ENCODE measurements at regions not wholly inside any gene's neighbourhood (a gene's known extent, or its start where the extent isn't known, plus 50 kb on each side); places are given as distances from the start of the nearest gene placed in this dataset.
"Not testable (repeated sequence)": the region's sequence is repeated elsewhere in the genome, so short reads cannot be mapped to it uniquely, and the experiment has no call there.

DNA sequence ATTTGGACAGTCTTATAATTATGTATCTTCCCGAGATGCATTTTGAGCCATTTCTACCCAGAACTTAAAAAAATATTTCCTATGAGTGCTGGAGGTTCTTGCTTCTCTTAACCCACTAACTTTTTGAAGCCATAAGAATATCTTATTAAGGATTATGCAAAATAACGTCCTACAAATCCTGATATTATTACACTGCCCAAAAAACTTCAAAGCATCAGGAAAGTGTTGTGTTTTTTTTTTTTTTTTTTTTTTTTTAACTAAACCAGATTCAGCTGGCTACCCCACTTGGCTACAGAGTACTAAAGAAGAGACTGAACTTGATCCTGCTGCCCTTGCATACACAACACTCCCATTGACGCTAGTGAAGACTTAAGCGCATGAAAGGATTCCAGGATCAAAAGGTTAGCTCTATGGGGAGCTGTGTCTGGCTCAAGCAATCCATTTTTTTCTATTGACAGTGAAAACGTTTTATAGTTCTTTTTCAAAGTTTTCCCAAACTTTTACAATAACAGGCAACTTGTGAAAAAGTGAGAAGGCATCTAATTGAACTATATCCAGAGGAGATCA is 141.4 kb downstream of the KCNRG start:
- no peak for DNase-seq

DNA sequence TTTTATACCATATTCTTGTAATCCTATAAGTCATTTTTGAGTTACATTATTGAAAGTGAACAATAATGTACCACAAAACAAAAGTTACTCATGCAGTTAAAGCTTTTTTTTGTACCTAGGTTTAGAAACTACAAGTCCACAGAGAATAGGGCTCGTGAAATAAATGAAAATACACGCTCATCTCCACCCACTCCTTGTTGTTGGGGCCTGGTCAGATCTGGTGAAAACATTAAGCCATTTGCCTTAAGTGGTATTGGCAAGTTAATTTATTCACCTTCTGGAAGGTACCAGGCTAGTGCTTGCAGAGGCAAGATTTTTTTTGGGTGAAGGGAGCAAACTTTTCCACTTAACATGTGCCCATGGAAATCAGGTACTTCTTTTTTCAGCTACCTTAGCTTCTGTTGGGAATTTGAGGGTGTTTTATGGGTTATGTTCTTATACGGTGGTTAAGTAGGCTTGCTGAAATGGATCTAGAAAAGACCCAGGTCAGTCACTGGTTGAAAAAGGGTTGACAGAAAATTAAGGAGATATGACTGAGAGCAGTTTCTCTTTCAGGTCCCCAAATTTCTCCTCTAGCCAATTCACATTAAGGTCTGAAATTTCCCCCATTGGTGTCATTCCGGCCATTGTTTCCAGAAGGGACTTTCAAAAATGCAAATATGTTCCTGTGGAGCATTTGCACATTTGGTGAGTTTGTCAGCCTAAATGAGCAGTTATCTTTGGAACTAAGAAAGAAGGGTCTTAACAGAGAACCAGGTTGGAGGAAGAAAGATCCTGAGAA is 143.3 kb downstream of the KCNRG start:
- no peak for DNase-seq

DNA sequence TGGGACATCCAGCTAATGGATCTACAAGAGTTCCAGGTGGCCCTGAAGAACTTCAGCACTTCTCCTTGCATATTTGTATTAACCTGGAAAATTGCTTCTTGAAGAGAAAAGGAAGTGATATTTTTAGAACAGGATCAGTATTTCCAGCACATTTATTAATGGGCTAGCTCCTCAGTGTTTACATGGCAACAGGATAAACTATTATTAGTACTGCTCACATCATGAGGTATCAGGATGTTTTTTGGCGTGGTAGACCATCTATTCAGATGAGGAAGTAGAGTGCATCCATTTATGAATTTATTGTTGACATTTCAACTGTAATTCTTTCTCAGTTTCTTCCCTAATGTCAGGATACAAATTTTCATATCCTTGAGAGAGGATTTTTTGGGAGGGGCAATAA is 144.4 kb downstream of the KCNRG start:
- no peak for DNase-seq

DNA sequence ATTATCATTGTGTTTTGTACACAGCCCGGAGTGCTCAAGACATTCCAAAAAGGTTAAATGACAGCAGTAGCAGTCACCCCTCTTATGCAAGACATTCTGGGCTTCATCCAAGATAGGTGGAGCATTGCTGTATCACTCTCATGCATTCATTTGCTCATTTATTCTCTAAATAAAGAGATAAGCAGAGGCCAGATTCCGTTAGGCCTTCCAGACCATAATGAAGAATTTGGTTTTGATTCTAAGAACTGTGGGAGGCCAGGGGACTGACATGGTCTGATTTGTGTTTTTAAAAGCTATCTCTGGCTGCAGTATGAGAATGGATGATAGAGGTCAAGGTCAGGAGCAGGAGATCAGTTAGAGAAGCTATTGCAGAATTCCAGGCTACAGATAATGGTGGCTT is 145.8 kb downstream of the KCNRG start:
- peak; percentile 20 for DNase-seq

DNA sequence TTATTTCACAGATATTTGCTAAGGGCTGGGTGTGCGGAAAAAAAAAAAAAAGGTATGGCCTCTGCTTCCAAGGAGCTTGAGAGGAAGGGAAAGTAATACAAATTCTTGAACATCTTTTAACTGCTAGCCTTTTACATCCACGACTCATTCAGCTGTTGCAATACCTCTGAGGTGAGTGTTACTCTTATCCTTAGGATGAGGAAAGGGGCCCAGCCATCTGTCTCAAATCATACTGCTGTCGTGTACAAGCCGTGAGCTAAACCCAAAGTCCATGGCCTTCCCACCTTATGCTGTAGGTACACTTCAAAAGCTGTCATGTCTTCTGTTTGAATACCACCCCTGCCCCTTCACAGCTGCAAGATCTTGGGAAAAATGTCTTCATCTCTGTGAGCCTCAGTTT is 146.8 kb downstream of the KCNRG start:
- peak; percentile 47 for DNase-seq

GRCh38 chr13:50162567-50162966 is 147.3 kb downstream of the KCNRG start:
- DNase-seq: no peak

DNA sequence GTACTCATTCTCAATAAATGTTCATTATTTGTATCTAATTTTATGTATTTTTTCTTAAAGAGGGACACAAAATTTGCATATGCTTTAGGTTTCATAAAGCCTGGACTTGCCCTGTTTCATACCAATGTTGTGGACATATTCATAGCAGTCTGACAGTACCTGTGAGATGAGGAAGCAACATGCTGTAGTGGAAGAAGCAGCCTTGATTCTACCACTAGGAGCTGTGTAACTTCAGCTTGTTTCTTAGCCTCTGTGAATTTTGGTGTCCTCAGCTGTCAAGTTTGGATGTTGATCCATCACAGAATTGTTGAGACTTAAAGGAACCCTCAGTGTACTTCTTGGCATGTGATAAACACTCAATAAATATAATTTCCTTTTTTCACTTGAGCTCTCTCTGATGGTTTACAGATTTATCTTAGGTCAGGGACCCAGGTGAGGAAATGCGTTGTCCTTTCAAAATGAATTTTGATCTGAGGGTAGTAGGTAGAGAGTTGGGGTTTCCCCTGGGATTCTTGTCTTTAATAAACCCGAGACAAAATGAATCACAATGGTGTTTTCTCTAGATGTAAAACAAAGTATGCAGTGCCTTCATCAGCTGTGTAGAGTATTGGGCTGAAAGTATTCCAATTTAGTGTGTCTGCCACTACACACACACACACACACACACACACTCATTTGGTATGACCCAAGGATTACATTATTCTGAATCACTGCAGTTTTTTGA is 152.1 kb downstream of the KCNRG start:
- DNase-seq: peak; percentile 7

- DNase-seq: no peak
These were observed 152.7 kb downstream of the KCNRG start for GRCh38 chr13:50167967-50168366.

GRCh38 chr13:50168786-50169185 is 153.5 kb downstream of the KCNRG start:
- no peak for DNase-seq

DNA sequence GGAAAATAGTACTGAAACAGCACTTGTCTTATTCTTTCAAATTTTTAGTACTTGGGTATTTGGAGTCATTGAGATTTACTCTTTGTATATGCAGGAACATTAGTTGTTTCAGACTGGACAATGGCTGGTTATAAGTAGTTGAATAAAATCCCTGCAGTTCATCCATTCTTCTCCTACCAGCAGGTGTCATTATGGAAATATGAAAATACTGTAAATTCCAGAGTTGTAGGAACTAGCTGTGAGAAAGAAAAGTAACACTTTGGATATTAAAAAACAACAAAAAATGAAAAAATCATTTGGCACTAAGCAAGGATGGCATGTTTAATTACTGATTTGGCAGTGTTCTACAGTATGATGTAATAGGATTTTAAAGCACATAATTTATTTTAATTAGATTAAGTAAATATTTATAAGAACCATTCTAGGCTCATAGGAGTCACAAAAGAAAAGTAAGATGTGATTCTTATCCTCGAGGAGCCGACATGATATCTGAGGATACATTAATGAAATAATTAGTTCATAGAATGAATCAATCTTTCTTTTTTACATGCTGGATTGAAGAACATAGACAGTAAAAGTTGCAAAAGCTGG is 155.3 kb downstream of the KCNRG start:
- DNase-seq: peak; percentile 25

DNA sequence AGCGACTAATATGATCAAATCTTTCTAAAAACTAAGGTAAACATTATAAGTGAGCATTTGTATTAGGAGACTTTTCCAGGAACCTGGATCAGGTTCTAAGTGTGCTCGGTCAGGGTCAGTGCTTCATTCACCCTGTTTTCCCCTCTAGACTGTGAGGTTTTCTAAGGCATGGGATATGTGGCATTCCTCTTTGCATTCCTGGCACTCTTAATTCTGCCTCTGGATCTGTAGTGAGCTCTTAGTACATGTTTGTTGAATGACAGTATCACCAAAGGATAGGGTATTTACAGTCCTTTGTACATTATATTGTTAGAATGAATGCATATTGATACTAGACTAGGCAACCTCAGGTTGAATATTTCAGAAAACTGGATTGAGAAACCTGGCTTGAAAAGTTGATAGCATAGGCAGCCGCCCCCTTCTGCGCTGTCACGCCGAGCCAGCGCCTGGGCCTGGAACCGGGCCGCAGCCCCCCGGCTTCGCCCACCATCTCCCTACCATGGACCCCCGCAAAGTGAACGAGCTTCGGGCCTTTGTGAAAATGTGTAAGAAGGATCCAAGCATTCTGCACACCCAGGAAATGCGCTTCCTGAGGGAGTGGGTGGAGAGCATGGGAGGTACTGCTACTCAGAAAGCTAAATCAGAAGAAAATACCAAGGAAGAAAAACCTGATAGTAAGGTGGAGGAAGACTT is 156.5 kb downstream of the KCNRG start:
- DNase-seq: peak; percentile 19

GRCh38 chr13:50173045-50173444 is 157.8 kb downstream of the KCNRG start:
- DNase-seq: not testable (repeated sequence)

DNA sequence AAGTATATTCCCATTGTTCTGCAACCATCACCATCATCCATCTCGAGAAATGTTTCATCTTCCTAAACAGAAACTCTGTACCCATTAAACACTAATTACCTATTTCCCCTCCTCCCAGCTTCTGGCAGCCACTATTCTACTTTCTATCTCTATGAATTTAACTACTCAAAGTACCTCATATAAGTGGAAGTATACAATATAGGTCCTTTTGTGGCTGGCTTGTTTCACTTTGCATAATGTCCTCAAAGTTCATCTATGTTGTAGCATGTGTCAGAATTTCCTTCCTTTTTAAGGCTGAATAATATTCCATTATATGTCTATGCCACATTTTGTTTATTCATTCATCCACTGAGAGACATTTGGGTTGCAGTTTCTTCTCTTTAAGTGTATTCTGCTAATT is 159.4 kb downstream of the KCNRG start:
- no peak for DNase-seq

GRCh38 chr13:50179977-50180376 is 164.7 kb downstream of the KCNRG start:
- no peak for DNase-seq

DNA sequence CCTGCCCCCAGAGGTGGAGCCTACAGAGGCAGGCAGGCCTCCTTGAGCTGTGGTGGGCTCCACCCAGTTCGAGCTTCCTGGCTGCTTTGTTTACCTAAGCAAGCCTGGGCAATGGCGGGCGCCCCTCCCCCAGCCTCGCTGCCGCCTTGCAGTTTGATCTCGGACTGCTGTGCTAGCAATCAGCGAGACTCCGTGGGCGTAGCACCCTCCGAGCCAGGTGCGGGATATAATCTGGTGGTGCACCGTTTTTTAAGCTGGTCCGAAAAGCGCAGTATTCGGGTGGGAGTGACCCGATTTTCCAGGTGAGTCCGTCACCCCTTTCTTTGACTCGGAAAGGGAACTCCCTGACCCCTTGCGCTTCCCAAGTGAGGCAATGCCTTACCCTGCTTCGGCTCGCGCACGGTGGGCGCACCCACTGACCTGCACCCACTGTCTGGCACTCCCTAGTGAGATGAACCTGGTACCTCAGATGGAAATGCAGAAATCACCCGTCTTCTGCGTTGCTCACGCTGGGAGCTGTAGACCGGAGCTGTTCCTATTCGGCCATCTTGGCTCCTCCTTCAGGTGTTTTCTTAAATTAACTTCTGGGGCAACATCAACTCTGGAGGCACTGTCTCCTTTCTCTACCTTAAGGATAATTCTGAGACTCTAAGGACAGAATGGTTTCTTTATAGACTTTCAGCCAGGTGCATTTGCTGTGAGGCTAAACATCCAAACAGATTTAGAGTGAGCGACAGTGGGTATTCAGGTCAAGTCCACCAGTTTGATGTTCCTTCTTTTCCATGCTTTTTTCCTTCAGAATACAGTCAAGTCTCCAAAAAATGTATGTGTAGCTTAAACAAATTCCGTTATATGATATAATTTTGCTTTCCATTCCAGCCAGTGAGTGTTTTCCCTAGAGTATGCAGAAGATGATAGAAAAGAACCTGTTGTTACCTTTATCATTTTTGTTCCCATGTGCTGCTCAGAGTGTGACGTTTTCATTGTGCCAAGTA is 170.8 kb downstream of the KCNRG start:
- DNase-seq: not testable (repeated sequence)

DNA sequence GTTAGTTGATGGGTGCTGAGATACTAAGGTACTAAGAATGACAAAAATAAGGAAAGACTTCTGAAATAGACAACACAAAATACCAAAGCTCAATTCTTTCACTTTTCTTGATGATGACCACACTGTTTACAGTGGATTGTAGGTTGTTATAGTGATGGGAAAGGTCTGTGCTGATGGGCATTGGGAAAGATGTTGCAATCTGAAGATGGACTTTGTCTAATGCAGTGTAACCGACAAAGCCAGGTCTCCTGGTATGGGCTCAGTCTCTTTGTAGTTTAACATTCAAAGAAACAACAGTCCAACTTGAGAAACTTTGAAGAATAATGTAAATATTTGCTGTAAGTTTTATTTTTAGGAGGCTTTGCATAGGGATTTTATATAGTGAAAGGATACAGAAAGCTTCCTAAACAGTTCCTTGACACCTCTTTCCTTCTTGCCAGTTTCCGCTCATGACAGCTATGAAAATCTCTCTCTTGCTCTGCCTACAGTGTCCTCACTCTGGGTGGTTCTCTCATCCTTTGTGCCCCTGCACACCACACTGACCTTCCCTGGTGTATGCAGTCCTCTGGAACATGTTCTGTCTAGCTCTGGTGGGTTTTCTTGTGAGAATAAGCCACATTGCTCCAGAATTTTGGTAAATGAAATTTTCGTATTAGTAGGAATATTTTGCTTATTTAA is 172.2 kb downstream of the KCNRG start:
- DNase-seq: no peak

GRCh38 chr13:50188696-50189095 is 173.5 kb downstream of the KCNRG start:
- DNase-seq: no peak

DNA sequence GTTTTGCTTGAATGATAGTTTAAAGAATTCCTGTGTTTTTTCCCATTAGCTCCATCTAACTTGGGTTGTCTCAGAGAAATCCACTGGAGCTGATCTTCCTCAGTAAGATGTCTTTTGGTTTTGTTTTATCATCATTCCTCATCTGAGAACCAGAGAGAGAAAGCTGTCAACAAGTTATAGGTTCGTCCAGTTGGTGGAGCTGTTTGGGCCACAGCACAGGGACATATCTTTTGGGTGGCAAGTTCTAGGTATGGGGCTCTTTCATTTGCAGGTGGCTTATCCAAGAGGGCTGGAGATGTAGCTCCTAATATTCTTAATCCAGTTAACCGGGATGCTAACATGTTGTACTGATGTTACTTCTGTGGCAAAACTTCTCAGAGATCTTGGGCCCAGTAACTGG is 174.2 kb downstream of the KCNRG start:
- no peak for DNase-seq

GRCh38 chr13:50191004-50191403 is 175.8 kb downstream of the KCNRG start:
- DNase-seq: no peak

GRCh38 chr13:50192272-50192813 is 177.1 kb downstream of the KCNRG start:
- DNase-seq: no peak

DNA sequence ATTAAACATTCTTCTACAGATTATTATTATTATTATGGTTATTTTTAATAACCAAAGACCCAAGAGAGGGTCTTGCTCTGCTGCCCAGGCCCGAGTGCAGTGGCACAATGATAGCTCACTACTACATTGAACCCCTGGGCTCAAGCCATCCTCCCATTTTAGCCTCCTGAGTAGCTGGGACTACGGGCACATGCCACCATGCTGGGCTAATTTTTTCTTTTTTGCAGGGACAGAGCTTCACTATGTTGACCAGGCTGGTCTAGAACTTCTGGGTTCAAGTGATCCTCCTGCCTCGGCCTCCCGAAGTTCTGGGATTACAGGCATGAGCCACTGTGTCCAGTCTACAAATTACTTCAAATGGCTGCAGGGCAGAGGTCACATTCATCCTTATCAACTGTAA is 179.8 kb downstream of the KCNRG start:
- DNase-seq: no peak

Data from fibroblast of skin of abdomen (primary cell).